BE2C (cell line): ENCODE measurements at regions not wholly inside any gene's neighbourhood (a gene's known extent, or its start where the extent isn't known, plus 50 kb on each side); places are given as distances from the start of the nearest gene placed in this dataset.

Experiments used
- DNase-seq: peaks from one replicate; pipeline ENCODE4 v3.0.0-alpha.2; 2020
- H3K27me3 ChIP-seq: fragments of 250-450 bp; sonication (Bioruptor Pico); 2 replicates; pipeline ENCODE4 v1.5.1; 2020; ENCODE audit warnings: mild to moderate bottlenecking
- H3K36me3 ChIP-seq: fragments of 250-450 bp; sonication (Bioruptor Pico); 2 replicates; pipeline ENCODE4 v1.5.1; 2020; ENCODE audit warnings: mild to moderate bottlenecking
- H3K4me1 ChIP-seq: fragments of 250-450 bp; sonication (Bioruptor Pico); 2 replicates; pipeline ENCODE4 v1.5.1; 2020
- H3K4me3 ChIP-seq: 2 replicates; pipeline ENCODE4 v1.5.1; 2011; ENCODE audit warnings: low read depth, low read length
- H3K9me3 ChIP-seq: fragments of 250-450 bp; sonication (Bioruptor Pico); 2 replicates; pipeline ENCODE4 v1.5.1; 2020
- CTCF ChIP-seq: IDR thresholded peaks from 2 replicates; pipeline ENCODE4 v1.5.1; 2012; ENCODE audit warnings: mild to moderate bottlenecking, low read depth, low read length

DNA sequence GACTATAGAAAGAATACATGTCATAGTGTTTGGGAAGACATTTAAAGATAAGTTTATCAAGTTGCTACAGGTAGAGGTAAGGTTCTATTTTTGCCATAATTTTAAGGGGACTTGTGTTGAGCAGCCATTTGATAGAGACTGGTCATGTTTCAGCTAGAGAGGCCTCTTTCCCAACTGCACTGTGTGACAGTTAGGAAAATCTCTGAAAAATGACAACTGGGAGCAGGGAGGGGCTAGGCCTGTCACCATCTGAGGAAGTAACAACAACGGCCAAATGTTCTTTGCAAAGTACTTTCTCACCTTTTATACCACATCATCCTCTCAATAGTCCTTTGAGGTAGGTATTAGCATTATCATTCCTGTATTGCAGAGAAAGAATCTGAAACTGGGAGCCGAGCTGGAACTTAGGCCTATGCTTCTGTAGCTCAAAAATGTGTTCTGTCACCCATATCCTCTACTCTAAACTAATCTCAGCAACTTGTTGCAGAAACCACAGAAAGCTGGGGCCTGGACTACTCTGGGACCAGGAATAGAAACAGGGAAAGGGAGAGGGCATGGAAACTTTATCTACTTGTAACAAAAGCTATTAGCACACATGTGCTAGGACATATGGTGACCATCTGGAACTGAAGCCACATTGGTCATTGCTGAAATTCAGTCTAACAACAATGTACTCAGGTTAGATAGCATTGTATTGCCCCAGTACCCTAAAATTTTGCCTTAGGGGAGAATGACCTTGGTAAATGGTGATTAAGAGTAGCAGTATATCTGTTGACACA is 198.9 kb downstream of the MID1IP1 start:
- Histone ChIP-seq H3K36me3 (no peaks in the 10 kb centered on the region), H3K9me3 (no peaks in the 10 kb centered on the region), H3K4me1 (peaks cover 8% of the 10 kb centered on the region), H3K4me3 (no peak overlapping the region), H3K27me3 (no peaks in the 10 kb centered on the region)
- no peak for TF ChIP-seq CTCF
- peak; percentile 34 for DNase-seq

GRCh38 chrX:39000802-39001201 is 199.5 kb downstream of the MID1IP1 start:
- H3K27me3 ChIP-seq = no peaks in the 10 kb centered on the region
- no peaks in the 10 kb centered on the region for H3K9me3 ChIP-seq
- DNase-seq = no peak
- H3K36me3 ChIP-seq = no peaks in the 10 kb centered on the region
- TF ChIP-seq CTCF = no peak
- no peak overlapping the region for H3K4me3 ChIP-seq
- H3K4me1 ChIP-seq = peaks cover 8% of the 10 kb centered on the region

DNA sequence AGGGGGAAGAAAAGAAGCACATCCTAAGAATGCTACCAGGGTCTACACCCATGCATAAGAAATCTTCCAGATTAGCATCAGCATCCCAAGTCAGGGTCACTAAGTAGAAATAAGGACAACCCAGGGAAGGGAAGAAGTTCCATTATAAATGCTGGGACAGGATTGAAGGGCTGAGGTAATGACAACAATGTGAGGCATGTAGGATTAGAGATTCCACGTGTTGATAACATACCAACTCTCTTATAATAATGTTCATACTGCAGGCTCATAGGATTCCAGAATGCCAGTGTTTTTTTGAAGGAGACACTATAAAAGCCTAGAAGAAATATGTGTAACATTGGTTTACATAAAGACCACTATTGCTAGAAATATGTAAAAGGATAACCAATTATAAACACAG is 201.2 kb downstream of the MID1IP1 start:
- Histone ChIP-seq H3K9me3 (no peaks in the 10 kb centered on the region), H3K4me1 (peaks cover 8% of the 10 kb centered on the region), H3K4me3 (no peak overlapping the region), H3K36me3 (no peaks in the 10 kb centered on the region), H3K27me3 (no peaks in the 10 kb centered on the region)
- no peak for TF ChIP-seq CTCF
- no peak for DNase-seq

GRCh38 chrX:39008549-39008948 is 207.3 kb downstream of the MID1IP1 start:
- Histone ChIP-seq H3K9me3 (no peaks in the 10 kb centered on the region), H3K36me3 (no peaks in the 10 kb centered on the region), H3K27me3 (no peaks in the 10 kb centered on the region), H3K4me3 (no peak overlapping the region), H3K4me1 (no peaks in the 10 kb centered on the region)
- no peak for DNase-seq
- no peak for TF ChIP-seq CTCF

GRCh38 chrX:39011454-39012221 is 210.4 kb downstream of the MID1IP1 start:
- Histone ChIP-seq H3K36me3 (no peaks in the 10 kb centered on the region), H3K4me3 (no peak overlapping the region), H3K27me3 (no peaks in the 10 kb centered on the region), H3K9me3 (no peaks in the 10 kb centered on the region), H3K4me1 (no peaks in the 10 kb centered on the region)
- no peak for DNase-seq
- TF ChIP-seq CTCF = no peak

- Histone ChIP-seq H3K36me3 (no peaks in the 10 kb centered on the region), H3K4me3 (no peak overlapping the region), H3K9me3 (no peaks in the 10 kb centered on the region), H3K4me1 (no peaks in the 10 kb centered on the region), H3K27me3 (no peaks in the 10 kb centered on the region)
- DNase-seq = no peak
- no peak for TF ChIP-seq CTCF
These were observed 211.4 kb downstream of the MID1IP1 start for GRCh38 chrX:39012621-39013111.
